Smooth muscle cell (in vitro differentiated cells): ENCODE measurements at regions not wholly inside any gene's neighbourhood (a gene's known extent, or its start where the extent isn't known, plus 50 kb on each side); places are given as distances from the start of the nearest gene placed in this dataset.

Source experiments
- DNase-seq: peaks from one replicate; lab custom pipeline; 2025; ENCODE audit not compliant: unreplicated experiment; lab: John Stamatoyannopoulos, UW
- H2AFZ ChIP-seq: fragments of 200-600 bp; sonication (generic); 2 replicates; pipeline ENCODE4 v1.6.0; 2016; ENCODE audit warnings: antibody characterized with exemption, low read depth, mild to moderate bottlenecking
- H3F3A ChIP-seq: fragments of 200-600 bp; sonication (generic); 2 replicates; pipeline ENCODE4 v1.6.0; 2017; ENCODE audit warnings: antibody characterized with exemption, low read depth
- H3K27ac ChIP-seq: fragments of 200-600 bp; sonication (generic); 2 replicates; pipeline ENCODE4 v1.5.1; 2016; ENCODE audit warnings: low read depth, mild to moderate bottlenecking
- H3K27me3 ChIP-seq: fragments of 200-600 bp; sonication (generic); 2 replicates; pipeline ENCODE4 v1.6.1; 2016; ENCODE audit warnings: low read depth, mild to moderate bottlenecking
- H3K36me3 ChIP-seq: fragments of 200-600 bp; sonication (generic); 2 replicates; pipeline ENCODE4 v1.5.1; 2016; ENCODE audit warnings: low read depth
- H3K4me1 ChIP-seq: fragments of 200-600 bp; sonication (generic); 2 replicates; pipeline ENCODE4 v1.5.1; 2016; ENCODE audit warnings: low read depth
- H3K4me2 ChIP-seq: fragments of 200-600 bp; sonication (generic); 2 replicates; pipeline ENCODE4 v1.6.0; 2016; ENCODE audit warnings: mild to moderate bottlenecking
- H3K4me3 ChIP-seq: fragments of 200-600 bp; sonication (generic); 2 replicates; pipeline ENCODE4 v1.5.1; 2016; ENCODE audit warnings: mild to moderate bottlenecking
- H3K79me2 ChIP-seq: fragments of 200-600 bp; sonication (generic); 2 replicates; pipeline ENCODE4 v1.6.0; 2016; ENCODE audit warnings: low read depth, mild to moderate bottlenecking
- H3K9ac ChIP-seq: fragments of 200-600 bp; sonication (generic); 2 replicates; pipeline ENCODE4 v1.6.0; 2016; ENCODE audit warnings: low read depth
- H3K9me3 ChIP-seq: fragments of 200-600 bp; sonication (generic); replicated peaks from 2 replicates; pipeline ENCODE4 v1.5.1; 2016; ENCODE audit warnings: low read depth
- H4K20me1 ChIP-seq: fragments of 200-600 bp; sonication (generic); 2 replicates; pipeline ENCODE4 v1.6.0; 2016; ENCODE audit warnings: low read depth
- WGBS: methylation state at CpG from one replicate; pipeline ENCODE4 v1.1.7; 2016; ENCODE audit warnings: low lambda C conversion rate; 5-methylcytosine and 5-hydroxymethylcytosine counted together
- TF ChIP-seq, protein P1 (sequence below): fragments of 200-600 bp; sonication (generic); IDR thresholded peaks from 2 replicates; pipeline ENCODE4 v1.5.1; 2017; ENCODE audit warnings: borderline replicate concordance, mild to moderate bottlenecking, antibody characterized with exemption; ENCODE audit not compliant: insufficient read depth, poor library complexity, severe bottlenecking

DNA sequence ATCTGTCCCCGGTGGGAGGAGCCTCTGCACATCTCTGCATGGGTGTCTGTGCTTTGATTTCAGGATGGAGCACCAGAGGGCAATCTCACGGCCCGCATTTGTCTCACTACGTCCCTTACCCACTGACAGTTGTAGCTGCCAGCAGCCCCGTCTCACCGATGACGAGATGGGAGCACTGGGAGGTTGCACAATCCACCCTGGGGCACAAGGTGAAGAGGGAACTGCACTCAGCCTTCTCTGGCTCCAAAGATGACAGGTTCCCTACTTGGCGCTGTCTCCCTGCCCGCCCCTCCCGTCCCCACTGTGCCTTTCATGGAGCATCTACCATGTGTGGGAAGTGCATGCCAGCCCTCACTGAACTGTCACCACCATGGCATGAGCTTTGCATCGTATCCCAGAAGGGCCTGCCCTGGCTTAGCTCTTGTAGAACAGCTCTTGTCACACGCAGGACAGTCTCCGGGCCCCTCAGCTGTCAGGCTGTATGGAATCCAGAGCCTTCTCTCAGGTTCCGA is 99.9 kb upstream of the PMEPA1 start:
- Histone ChIP-seq H3F3A (no peaks in the 10 kb centered on the region), H3K9ac (no peak overlapping the region), H3K27me3 (no peaks in the 10 kb centered on the region), H3K79me2 (no peaks in the 10 kb centered on the region), H2AFZ (no peak overlapping the region), H3K4me1 (peaks cover 9% of the 10 kb centered on the region), H3K9me3 (no peaks in the 10 kb centered on the region), H4K20me1 (no peaks in the 10 kb centered on the region), H3K4me3 (no peak overlapping the region), H3K4me2 (no peak overlapping the region), H3K27ac (peak overlapping the region; percentile 51), H3K36me3 (no peaks in the 10 kb centered on the region)
- 29% methylated on average over 14 of the region's 14 CpGs for WGBS
- DNase-seq = no peak
- TF ChIP-seq, protein P1, sequence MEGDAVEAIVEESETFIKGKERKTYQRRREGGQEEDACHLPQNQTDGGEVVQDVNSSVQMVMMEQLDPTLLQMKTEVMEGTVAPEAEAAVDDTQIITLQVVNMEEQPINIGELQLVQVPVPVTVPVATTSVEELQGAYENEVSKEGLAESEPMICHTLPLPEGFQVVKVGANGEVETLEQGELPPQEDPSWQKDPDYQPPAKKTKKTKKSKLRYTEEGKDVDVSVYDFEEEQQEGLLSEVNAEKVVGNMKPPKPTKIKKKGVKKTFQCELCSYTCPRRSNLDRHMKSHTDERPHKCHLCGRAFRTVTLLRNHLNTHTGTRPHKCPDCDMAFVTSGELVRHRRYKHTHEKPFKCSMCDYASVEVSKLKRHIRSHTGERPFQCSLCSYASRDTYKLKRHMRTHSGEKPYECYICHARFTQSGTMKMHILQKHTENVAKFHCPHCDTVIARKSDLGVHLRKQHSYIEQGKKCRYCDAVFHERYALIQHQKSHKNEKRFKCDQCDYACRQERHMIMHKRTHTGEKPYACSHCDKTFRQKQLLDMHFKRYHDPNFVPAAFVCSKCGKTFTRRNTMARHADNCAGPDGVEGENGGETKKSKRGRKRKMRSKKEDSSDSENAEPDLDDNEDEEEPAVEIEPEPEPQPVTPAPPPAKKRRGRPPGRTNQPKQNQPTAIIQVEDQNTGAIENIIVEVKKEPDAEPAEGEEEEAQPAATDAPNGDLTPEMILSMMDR = no peak

DNA sequence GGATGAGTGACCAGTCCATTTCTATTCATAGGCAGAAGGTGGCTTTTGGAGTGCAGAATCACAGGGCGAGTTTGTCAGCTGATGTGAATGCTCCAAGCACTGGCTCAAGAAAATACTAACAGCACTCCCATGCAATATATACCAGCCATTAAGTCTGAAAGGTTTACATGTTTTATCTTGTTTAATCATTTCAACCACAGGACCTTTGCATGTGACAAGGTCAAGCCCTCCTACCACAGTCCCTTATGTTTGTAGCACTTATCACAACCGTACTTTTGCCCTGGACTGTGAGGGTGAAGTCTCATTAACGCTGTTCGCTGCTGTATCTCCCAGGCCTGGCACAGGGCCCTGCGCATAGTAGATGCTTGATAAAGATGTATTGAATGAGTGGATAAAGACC is 99.3 kb upstream of the PMEPA1 start:
- no peaks in the 10 kb centered on the region for H4K20me1 ChIP-seq
- TF ChIP-seq, protein P1 = no peak
- H3F3A ChIP-seq = no peaks in the 10 kb centered on the region
- 78% methylated on average over 5 of the region's 5 CpGs for WGBS
- H2AFZ ChIP-seq = no peak overlapping the region
- no peaks in the 10 kb centered on the region for H3K27me3 ChIP-seq
- no peak overlapping the region for H3K4me2 ChIP-seq
- no peaks in the 10 kb centered on the region for H3K36me3 ChIP-seq
- no peak for DNase-seq
- no peaks in the 10 kb centered on the region for H3K79me2 ChIP-seq
- H3K9me3 ChIP-seq = no peaks in the 10 kb centered on the region
- no peak overlapping the region for H3K9ac ChIP-seq
- no peak overlapping the region for H3K4me3 ChIP-seq
- no peak overlapping the region for H3K27ac ChIP-seq
- peaks cover 12% of the 10 kb centered on the region for H3K4me1 ChIP-seq

DNA sequence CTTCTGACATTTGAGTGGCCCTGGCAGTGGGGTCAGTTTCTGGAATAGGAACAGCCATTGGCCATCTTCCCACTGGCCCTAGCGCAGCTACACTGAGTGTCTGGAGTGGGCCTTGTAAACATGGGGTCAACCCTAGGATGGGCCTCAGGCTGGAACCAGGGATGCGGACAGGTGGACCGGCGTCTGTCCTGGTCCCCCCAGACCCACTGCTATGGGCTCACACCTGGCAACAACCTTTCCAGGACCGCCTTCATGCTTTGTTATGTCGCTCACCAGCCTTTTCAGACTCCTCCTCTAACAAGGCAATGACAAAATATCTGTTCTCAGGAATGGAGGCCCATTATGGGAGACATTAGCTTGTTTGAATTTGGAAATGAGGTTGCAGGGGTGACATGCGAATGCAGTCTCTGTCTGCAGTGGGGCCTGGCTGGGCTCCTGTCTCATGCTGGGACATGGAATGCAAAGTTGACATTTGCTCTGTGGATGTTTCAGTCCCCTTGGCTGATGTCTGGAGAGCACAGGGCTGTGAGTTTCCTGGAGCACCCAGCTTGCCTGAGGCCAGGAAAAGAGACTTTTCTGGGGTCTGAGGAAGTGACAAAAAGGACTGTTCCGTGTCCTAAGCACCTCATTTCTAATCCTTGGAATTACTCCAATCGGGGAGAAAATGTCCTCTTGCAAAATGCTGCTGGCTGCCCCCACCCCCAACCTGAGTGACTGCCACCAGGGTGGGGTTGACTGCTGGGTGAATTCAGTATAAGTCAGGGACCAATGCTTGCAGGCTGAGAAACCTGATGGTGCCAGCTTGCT is 98.7 kb upstream of the PMEPA1 start:
- WGBS = 70% methylated on average over 9 of the region's 9 CpGs
- H3K79me2 ChIP-seq = no peaks in the 10 kb centered on the region
- no peak for DNase-seq
- no peak overlapping the region for H3K27ac ChIP-seq
- no peaks in the 10 kb centered on the region for H3F3A ChIP-seq
- no peaks in the 10 kb centered on the region for H3K27me3 ChIP-seq
- TF ChIP-seq, protein P1 = no peak
- no peaks in the 10 kb centered on the region for H4K20me1 ChIP-seq
- no peak overlapping the region for H2AFZ ChIP-seq
- no peak overlapping the region for H3K9ac ChIP-seq
- no peaks in the 10 kb centered on the region for H3K36me3 ChIP-seq
- no peak overlapping the region for H3K4me3 ChIP-seq
- H3K9me3 ChIP-seq = no peaks in the 10 kb centered on the region
- H3K4me2 ChIP-seq = no peak overlapping the region
- peaks cover 16% of the 10 kb centered on the region for H3K4me1 ChIP-seq
